NCI-H226 (cell line): ENCODE measurements at regions not wholly inside any gene's neighbourhood (a gene's known extent, or its start where the extent isn't known, plus 50 kb on each side); places are given as distances from the start of the nearest gene placed in this dataset.

Source experiments
- DNase-seq: peaks from one replicate; pipeline ENCODE4 v3.0.0-alpha.2; 2015

DNA sequence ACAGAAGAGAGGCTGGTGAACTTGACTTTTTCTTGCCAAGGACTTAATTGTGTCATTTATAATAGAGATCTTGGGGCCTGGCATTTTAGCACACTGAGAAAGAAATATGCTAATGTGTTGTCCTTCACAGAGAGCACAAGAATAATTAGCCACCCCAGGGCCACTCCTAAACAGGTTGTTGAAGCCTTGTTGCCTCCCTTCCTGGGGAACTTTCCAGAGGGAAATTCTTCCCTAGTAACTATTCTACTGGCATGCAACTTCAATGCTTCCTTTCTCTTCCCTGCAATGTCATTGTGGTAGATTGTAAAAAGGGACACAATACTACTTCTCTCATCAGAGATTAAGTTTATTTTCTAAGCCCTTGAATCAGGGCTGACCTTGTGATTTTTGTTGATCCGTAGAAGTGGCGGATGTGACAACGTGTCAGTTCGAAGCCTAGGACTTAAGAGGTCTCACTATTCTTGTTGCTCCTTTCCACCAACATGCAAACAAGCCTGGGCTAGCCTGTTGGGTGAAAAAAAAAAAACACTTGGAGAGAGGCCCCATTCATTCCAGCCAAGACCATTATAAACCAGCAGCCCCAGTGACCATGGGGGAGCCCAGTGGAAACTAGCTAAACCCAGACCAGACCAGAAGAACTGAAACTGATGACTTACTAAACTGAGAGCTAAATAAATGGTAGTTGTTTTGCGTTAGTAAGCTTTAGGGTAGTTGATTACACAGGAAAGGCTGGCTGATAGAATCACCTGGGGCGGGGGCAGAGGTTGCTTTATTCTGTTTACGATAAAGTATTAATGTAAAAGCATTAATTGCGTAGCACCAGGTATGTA lies 287.2 kb downstream of the SHQ1 start:
- no peak for DNase-seq

DNA sequence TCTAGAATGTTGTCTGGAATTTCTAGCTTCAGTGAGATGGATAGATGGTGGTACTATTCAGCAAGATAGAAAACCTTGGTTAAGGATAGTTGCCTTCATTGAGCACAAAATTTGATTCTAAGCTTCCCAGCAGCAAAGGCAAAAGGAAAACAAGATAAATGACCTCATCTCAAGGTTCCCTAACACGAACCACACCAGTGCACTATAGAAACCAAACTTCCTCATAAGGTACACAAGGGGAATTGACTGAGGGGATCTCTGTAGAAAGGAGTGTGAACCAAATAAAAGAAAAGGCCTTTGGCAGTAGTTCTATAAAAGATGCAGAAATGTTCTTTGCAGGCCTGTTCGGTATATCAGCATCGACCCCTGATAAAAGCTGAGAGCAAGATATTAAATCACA lies 288.9 kb downstream of the SHQ1 start:
- no peak for DNase-seq

DNA sequence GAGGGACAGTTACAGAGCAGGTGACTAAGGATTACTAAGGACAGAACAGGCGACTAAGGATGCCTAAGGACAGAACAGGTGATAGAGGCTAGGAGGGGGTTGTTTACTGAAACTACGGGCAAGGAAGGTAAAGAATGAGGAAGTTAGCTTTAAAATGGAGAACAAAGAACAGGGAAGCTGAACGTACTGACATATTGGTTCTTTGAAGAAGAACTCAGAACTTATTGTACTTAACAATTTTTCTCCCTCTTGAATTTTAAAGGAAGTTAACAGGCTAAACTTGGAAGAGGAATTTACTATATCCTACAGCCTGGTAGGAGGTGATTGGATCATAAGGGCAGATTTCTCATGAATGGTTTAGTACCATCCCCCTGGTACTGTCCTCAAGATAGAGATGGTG lies 290.2 kb downstream of the SHQ1 start:
- no peak for DNase-seq

DNA sequence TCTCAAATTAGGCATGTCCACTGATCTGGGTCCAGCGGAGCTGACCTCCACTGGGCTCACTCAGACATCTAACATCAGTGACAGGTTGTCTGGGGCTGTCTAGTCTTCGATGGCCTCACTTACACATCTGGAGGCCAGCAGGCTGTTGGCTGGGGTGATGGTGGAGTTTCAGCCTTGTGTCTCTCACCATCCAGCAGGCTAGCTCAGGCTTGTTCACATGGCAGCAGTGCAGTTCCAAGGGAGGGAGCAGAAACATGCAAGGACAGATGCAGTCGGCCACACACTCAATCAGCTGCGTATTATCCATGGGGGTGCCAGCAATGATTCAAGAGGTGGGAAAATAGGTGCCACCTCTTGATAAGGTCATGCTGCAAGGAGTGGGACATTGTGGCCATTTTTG lies 292.5 kb downstream of the SHQ1 start:
- no peak for DNase-seq

DNA sequence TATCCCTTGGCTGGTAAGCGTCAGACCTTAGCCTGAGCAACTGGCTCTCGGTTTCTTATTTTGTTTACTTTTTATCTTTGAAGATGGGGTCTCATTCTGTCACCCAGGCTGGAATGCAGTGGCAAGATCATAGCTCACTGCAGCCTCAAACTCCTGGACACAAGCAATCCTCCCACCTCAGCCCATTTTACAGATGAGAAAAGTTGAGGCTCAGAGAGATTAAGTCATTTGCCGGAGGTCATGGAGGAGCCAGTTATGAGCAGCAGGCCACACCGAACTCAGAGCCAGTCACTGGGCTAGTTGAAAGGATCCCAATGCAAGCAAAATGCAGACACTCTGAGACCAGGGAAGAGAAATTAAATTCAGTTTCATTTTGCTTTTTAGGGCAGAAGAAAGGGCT lies 293.6 kb downstream of the SHQ1 start:
- no peak for DNase-seq

DNA sequence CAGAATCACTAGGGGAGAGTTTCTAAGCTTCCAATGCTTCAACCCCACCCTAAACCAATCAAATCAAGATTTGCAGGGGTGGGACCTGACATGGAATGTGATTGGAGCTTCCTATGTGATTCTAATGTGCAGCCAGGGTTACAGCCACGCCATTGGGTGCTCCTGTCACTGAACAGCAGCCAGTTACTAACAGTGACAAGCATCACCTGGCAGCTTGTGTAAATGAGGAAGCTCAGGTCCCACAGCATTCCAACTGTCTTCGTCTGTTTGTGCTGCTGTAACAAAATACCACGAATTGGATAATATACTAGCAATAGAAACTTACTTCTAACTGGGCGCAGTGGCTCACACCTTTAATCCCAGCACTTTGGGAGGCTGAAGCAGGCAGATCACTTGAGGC lies 294.9 kb downstream of the SHQ1 start:
- DNase-seq: no peak

DNA sequence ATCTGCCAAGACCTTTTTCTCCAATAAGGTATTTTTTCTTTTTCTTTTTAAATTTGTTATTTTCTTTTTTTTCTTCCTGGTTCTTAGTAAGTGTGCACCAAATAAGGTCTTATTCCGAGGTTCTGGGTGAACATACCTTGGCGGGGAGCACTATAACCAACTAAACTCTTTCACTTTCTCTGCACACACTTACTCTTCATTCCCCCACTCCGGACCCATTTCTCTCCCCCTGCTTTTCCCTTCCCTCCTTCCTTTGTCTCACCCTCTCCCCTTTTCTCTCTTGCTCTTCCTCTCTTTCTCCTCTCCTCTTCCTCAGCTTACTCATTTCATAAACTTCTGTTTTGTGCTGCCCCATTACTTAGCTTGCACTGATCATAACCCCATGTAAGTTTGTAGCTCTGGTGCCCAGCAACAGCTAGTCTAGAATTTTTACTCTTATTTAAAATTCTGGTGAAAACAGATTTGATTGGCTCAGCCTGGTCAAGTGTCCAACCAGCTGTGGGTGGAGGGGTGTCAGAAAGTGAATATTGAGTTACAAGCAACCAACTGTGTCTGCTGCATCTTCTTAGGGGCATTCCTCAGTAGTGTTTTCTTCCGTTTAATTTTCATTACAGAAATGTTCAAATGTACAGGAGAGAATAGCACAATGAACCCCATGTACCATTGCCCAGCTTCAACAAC lies 297.5 kb downstream of the SHQ1 start:
- no peak for DNase-seq

DNA sequence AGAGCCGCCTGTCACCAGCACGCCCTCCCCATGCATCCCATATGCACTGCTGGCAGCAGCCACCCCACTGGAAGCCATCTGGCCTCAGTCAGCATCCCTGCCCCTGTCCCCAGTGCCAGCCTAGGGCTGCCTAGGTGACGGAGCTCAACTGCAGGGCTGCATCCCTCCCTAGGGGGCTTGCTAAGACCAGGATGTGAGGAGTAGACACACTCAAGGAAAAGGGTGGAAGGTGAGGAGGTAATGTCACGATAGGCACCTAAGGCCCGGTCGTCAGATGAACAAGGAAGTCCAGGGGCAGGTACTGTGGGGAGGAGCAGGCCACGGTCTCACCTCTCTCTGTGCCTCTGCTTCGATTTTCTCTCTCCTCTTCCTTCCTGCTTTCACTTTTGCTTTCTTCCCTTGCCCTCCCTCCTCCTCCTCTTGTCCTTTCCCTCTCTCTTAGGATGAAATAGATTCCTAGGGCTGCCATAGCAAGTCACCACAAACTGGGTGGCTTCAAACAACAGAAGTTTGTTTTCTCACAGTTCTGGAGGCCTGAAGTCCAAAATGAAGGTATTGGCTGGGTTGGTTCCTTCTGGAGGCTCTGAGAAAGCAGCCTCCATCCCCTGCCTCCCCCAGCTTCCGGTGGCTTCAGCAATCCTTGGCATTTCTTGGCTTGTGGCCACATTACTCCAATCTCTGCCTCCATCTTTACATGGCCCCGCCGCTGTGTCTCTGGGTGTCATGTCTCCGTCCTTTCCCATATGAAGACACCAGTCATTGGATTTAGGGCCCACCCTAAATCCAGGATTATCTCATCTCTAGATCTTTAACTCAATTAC lies 298.3 kb downstream of the SHQ1 start:
- DNase-seq: no peak

DNA sequence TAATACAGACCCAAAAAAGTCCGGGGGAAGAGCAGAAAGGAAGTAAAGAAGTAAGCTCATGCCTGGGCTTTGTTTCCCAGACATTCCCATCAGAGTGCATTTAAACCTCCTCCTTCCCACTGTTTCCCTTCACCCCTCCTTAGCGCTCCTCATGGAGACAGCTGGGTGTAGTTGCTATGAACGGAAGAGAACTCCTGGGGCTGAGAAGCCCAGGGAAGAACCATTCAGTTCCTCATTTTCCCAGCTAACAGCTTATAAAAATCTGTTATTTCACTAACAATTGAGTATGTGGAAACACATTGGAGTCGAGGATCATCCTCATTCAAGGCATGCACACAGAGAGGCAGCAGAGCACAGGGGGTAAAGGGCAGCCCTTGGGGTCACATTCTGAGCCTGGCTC lies 299.3 kb downstream of the SHQ1 start:
- DNase-seq: no peak

DNA sequence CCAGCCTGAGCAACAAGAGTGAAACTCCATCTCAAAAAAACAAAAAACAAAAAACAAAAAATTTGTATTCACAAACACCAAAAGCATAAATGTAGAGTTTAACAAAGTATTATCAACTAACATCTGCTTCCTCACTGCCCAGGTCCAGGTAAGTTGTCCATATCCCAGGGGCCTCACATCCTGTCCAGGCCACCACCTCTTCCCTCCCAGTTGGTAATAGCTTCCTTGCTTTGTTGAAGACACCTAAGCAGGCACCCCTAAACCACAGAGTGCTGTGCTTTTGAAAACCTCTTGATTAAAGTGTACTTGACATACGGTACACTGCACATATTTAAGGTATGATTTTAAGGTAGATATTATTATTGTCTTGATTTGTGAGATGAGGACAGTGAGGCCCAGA lies 299.8 kb downstream of the SHQ1 start:
- no peak for DNase-seq

DNA sequence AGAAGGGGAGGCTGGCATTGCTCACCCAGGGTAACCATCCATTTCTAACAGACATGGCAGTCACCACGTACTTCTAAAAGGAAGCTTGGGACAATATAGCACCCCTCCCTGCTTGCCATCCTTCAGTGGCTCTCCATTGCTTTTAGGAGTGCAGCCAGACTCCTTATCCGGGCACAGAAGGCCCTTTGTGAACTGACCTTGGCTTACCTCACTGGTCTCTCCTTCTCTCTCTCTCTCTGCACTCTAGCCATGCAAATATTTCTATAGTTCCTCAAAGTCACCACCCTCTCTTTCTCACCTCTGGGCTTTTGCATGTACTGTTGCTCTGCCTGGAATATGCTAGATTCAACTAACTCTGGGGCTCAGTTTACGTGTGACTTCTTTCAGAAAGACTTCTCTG lies 301.1 kb downstream of the SHQ1 start:
- DNase-seq: no peak

DNA sequence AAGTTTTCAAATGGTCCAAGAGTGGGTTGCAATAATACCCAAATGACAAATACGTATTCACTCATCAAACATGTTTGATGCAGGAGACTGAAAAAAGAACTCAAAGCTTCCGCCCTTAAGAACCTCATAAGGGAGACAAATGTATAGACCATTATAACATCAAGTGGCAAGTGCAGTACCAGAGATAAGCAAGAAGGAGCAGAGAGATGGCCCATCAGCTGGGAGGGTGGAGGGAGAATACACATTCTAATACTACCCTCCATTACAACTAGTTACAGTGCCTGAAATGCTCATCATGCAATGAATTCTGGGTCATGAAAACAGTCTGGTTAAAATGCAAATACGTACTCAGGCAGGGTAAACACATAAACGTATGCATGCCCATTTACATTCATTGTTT lies 304.0 kb downstream of the SHQ1 start:
- DNase-seq: no peak

DNA sequence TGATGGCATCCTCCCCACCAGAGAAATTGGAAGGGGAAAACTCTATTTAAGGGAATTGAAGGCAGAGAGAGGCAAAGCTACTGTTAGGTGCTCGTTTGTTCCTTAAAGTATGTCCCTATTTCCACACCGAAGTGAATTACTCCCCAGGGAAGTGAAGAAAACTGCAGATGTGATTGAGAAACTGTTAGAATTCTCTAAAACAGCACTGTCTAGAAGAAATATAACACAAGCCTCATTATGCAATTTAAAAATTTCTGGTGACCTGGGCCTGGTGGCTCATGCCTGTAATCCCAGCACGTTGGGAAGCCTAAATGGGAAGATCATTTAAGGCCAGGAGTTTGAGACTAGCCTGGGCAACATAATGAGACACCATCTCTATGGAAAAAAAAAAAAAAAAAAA lies 305.0 kb downstream of the SHQ1 start:
- DNase-seq: no peak

DNA sequence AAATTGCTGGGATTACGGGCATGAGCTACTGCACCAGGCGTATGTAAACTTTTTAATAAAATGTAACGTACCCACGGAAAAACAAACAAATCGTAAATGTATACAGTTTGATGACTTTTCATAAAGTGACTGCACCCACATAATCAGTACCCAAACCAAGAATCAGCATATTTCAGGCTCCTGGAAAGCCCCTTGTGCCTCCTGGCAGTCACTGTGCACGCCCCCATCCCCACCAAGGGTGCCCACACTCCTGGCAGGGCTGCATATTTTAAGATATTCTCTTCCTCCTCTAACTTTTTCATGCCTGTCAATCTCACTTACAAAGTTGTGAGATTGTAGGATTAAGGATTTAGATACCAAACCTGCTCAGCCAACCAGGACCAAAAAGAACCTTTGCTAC lies 305.5 kb downstream of the SHQ1 start:
- DNase-seq: no peak

DNA sequence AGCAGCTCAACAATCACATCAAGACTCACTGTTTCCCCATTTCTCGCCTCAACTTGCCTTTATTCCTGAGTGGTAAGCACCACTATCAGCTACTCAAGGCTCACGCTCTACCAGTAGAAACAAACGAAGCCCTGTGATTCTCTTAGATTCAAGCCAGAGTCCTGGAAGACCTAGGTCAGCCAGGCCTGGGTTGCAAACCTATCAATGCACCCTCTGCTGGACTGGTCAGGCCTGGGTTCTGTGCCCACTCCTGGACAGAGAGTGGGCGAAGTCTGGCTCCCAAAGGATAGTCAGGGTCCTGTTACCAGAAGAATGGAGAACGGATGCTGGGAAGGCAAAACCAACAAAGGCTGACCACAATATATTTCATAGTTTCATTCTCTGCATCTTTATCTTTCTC lies 308.4 kb downstream of the SHQ1 start:
- DNase-seq: no peak

DNA sequence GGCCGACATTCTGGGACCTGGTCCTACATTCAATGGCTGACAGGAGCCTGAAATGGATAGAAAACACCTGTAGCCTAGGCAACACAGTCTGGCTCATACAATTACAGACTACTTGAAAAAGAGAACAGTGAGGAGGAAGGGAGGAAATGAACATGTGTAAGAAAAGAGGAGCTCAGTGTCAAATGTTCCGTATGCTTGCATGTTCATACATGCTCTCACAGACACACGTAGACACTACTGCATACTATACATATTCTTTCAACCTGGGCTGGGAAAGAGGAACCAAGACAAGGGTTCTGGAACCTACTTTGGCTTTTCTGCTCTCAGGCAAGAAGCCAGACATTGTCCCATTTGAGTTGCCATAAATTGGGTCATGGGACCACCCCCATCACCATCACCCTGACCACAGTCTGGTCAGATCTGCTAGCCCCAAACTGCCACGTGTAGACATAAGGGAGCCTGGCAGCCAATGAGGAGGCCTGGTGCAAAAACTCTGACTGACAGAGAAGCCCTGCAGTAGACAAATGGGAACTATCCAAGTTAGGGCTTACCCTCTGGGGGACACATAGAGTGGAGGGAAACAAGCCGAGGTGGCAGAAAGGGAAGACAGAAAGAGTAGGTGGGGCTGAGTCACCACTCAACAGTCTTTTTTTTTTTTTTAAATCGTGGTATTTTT lies 310.0 kb downstream of the SHQ1 start:
- DNase-seq: no peak

DNA sequence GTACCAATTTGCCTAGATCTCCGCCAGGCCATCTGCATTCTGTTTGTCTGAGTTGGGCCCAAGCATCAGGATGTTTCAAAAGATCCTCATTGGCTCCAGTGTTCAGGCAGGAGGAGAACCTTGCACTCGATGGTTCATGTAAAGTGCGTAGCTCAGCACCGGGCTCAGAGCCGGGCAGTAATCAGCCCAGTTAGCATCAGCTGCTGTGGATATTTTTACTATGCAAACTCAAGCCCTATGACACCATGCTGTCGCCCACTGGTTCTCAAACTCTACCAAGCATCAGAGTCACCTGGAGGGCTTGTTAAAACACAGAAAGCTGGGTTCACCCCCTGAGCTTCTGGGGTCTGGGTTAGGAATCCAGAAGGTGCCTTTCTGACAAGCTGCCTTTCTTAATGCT lies 310.8 kb downstream of the SHQ1 start:
- DNase-seq: no peak

DNA sequence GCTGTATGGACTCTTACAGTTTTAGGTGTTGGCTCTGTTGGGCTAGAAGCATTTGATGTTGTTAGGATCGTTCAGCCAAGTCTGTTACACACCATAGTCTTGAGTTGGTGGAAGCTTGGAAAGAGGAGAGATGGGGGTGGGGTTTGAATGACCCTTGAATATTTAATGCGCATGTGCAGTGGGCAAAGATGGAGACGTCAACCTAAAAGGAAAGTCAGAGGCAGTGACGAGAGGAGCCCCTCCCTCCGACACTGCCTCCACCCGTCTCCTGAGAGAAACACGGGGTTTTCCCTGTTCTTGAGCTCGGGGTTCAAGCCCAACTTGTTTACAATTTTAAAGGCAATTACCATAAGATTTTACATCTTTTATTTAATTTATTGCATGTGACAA lies 311.4 kb downstream of the SHQ1 start:
- no peak for DNase-seq

DNA sequence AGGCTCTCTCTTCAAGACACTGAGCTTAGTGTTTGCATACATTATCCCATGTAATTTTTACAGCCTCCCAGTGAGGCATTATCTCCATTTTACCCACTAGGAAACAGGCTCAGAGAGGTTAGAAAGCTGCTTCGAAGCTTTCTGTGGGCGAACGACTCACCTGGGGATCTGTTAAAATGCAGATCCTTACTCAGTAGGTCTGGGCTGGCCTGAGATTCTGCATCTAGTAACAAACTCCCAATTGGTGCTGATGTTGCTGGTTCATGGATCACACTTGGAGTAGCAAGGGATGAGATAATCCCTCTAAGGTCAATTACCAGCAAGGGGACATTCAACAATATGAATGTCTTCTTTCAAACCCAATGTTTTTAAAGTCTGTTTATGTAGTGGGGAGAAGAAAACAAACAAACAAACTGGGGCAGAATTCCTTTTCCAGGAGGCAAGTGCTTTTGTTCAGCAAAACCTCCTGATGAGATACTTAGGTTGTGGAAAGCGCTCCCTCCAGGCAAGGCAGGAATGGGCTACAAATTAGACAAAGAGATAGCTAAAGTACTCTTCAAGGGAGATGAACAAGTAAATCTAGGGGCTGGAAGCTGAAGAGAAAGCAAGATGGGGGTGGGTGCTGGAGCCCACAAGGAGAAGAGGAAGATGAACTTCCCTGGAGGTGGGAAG lies 311.9 kb downstream of the SHQ1 start:
- no peak for DNase-seq

DNA sequence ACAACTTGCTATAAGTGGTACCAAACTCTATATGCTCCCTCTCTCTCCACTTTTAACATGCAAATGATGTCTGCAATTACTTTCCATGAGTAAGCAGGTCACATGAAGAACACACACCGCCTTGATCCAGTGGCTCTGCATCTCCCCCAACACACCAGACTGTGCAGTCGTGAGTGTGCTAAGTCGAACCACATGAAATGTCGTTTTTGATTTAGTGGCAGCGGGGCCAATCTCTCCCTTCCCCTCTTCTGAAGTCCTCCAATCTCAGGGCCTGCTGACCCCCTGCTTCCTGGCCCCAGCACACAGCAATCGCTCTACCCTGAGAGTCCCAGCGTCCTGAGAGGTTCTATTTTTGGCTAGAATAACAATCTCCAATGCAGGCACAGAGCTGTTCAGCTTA lies 312.5 kb downstream of the SHQ1 start:
- DNase-seq: no peak

DNA sequence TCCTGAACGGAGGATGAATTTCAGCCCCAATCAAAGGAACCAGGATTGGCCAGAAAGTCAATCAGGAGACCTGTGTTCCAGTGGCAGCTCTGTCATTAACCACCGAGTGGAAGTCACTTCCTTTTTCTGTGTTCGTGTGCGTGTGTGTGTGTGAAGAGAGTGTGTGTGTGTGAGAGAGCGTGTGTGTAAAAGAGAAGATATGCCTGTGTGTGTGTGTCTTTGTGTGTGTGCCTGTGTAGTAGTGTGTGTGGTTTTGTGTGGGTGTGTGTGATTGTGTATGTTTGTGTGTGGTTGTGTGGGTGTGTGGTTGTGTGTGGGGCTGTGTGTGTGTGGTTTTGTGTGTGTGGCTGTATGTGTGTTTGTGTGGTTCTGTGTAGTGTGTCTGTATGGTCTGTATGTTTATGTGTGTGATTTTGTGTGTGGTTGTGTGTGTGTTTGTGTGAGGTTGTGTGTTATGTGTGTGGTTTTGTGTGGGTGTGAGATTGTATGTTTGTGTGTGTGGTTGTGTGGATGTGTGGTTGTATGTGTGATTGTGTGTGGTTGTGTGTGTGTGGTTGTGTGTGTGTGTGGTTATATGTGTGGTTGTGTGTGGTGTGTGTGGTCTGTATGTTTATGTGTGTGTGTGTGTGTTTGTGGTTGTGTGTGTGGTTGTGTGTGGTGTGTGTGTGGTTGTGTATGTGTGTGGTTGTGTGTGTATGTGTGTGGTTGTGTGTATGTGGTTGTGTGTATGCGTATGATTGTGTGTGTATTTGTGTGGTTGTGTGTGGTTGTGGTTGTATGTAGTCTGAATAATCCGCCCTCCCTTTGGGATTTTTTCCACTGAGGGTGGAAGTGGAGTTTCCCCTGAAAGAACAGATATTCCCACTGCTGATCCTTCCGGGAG lies 314.4 kb downstream of the SHQ1 start:
- no peak for DNase-seq

DNA sequence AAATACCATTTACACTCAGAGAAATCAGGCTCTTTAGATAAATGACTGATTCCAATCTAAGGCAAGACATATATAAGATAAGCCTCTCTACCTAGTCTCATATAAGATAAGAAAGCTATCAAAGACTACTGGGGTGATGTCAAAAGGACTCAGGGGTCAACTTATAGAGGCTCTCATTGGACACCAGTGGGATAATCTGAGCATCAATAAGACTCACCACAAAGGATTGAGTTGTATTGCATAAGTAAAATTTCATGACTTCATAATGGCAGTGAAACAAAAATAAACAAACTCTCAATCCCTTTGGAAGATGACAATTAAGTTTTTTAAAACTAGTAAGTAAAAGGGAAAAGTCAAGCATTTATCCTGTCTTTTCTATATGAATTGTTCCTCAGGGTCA lies 317.8 kb downstream of the SHQ1 start:
- DNase-seq: no peak
